ENCODE measurements at regions not wholly inside any gene's neighbourhood (a gene's known extent, or its start where the extent isn't known, plus 50 kb on each side); places are given as distances from the start of the nearest gene placed in this dataset.

DNA sequence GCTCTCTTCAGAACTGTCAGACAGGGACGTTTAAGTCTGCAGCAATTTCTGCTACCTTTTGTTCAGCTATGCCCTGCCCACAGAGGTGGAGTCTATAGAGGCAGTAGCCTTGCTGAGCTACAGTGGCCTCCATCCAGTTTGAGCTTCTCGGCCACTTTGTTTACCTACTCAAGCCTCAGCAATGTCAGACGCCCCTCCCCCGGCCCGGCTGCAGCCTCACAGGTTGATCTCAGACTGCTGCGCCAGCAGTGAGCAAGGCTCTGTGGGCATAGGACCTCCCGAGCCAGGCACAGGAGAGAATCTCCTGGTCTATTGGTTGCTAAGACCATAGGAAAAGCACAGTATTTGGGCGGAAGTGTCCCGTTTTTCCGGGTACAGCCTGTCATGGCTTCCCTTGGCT lies 89.9 kb upstream of the PDC start:
- no peak for DNase-seq

DNA sequence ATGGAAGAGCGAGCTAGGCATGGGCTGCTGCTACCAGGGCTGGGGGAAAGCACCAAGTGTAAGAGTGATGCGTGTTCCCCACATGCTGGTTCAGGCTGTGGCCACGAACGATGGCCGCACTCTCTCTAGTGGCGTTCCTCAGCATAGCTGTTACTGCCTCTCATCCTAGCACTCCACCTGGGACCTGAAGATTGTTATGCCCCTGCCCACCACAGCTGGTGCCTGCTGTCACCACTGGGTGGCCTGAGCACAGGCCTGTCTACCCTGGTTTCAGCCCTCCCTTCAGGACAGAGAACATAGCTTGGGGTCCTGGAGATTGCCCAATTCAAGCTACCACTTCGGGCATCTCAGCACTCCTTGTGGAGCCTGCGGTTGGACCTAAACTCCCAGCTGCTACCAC lies 80.1 kb upstream of the PDC start:
- no peak for DNase-seq

DNA sequence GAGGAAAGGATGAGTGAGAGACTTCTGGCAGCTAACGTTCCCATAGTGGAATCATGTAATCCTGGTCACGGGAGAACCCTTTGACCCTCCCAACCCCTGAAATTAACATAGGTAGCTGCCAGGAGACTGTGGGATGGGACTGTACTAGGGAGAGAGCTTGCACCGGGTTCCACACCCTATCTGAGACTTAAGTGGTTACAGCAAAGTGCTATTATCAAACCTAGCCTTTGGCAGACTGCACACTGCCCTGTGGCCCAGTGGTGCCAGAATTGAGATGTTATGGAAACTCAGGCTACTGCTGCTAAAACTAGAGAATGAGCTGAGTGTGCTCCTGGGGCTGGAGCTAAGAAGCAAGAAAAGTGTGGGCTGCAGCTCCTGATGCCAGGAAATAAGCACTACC lies 79.6 kb upstream of the PDC start:
- DNase-seq, result no peak

DNA sequence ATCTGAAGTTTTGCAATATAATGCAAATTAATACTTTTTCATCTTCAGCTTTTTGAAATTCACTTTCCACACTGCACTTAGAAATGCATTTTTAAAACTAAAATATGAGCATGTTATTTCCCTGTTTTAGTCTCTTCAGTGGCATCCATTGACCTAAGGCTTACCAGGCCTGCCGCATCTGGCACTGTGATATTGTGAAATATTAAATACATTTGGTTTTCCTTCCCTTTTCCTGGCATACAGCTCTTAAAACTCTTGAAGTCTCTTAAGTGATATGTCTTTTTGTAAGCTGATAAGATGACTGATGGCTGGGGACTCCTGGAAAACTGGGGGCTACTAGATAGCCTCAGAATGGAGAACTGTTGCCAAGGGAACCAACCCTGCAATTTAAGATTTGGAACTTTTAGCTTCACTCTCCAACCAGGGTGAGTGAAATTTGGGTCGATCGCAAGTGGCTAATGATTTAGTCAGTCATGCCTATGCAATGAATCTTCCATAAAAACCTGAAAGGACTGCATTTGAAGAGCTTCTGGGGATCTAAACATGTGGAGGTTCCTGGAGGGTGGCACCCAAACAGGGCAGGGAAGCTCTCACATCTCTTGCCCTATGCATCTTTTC lies 75.5 kb upstream of the PDC start:
- DNase-seq, result no peak

DNA sequence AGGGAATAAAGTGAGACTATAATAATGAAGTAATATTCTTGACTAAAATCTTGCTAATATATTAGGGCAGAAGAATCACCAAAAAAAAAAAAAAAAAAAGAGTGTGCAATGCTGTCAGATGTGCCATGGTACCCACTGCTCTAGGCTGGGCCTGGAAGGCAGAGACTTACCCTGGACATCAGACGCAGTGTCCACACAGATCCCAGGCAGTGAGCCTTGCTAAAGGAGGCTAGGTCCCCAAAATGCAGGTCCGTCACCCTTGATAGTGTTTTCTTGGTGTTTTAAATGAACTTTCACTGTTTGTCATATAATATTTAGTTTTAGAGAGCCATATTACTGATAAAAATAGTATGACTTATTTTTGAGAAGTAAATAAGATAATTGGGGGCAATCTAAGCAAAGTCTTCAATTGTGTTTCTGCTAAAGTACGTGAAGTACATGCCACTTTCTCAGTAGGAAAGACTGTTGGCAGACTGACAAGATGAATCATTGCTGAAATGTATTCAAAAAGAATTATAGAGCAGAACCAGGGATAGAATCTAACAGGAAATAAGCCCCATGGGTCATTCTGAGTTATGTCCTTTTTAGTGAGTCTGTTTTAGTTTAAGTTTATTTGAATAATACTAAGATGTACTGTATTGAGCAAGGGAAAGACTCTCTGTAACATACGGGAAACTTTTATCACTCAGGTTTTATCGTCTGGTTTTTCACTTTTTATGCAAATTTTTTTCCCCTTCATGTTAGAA lies 74.6 kb upstream of the PDC start:
- no peak for DNase-seq

DNA sequence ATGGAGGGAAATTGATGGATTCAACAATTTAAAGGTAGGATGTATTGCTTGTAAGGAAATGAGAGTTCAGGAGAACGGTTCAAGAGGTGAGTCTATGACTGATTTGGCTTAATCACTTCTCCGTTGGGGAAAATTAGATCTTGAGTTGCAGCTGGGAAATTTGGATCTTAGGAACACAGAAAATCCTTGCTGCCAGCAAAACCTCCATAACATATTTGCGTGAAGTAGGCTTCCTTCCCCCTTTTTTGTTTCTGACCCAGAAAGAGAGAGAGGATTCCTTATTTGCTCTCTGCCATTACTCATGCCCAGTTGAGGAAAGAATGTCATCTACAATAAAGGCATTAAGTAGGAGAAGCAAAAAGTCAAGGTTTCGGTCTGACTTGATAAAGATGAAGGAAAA lies 73.5 kb upstream of the PDC start:
- no peak for DNase-seq

DNA sequence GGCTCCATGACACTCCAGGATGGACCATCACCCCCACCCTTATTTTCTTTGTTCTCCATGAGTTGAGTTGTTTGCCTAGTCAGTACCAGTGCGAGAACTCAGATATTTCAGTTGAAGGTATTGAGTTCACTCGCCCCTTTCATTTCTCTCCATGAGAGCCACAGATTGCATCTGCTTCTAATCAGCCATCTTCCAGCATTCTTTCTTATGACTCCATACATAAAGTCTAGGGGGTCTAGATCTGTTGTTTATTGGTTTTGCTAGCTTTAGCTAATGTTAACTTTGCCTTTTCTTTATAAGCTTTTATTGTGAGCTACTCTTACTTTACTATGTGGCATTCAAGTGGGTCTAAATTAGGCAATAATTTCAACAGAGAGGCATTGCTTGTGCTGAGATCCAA lies 71.6 kb upstream of the PDC start:
- no peak for DNase-seq

DNA sequence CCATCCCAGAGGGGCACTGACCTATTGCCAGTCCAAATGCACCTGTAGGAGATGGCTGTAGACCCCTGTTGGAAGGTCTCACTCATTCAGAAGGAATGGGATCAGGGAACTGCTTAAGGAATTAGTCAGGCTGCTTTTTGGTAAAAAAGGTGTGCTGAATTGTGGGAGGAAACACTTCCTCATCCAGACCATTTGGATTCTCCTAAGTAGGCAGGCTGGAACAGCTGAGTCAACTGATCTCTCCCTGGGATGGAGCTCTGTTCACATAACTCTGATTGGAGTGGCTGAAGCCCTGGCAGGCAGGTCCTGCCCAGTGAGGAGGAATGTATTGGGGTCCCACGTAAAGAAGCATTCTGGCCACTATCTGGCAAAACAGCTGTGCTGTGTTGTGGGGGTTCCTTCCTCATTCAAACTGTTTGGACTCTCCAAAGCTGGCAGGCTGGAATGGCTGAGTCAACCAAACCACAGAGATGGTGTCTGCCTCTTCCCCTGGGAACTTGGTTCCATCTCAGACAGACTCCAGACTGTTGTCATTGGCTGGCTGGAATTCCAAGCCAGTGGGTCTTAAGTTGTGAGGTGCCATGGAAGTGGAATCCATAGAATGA lies 70.7 kb upstream of the PDC start:
- no peak for DNase-seq

DNA sequence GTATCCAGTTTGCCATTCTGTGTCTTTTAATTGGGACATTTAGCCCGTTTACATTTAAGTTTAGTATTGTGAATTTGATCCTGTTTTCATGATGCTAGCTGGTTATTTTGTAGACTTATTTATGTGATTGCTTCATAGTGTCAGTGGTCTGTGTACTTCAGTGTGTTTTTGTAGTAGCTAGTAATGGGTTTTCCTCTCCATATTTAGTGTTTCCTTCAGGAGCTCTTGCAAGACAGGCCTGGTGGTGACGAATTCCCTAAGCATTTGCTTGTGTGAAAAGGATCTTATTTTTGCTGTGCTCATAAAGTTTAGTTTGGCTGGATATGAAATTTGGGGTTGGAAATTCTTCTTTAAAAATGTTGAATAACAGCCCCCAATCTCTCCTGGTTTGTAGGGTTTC lies 69.2 kb upstream of the PDC start:
- DNase-seq, result no peak

DNA sequence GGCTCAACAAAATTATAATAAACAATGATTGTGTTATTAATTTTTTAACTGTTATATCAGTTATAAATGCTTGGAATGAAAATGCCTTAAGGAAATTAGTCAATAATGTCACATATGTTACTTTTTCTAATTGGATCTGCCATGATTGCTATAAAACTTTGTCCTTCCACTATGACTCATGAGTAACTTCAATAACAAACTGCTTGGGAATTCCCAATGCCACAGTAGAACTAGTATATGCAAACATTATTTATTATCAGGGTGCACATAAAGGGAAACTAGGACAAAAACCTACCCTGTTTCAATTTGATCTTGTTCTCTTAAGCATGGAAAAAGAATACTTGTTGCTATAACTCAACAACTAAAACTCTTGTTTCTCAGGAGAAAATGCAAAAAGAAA lies 59.1 kb upstream of the PDC start:
- DNase-seq, result no peak

DNA sequence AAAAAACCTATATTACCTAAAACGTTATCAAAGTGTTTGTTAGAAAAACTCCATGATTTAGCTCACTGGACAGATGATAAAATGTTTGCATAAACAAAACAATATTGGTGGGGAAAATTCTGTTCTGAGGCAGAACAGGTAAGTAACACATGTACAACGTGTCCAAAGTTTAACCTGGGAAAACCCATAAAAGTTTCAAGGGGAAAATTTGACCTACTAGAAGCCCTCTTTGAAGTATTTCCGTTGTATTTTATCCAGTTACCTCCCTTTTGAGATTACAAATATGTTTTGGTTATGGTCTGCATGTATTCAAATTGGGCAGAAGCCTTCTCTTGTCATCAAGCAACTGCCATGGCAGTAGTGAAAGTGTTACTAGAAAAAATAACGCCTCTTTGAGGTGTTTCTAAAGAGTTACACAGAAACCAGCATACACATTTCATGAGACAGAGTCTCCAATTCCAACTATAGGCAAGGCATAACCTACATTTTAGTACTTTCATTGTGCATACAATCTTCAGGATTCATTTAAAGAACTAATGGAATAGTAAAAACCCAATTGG lies 58.0 kb upstream of the PDC start:
- DNase-seq, result no peak

DNA sequence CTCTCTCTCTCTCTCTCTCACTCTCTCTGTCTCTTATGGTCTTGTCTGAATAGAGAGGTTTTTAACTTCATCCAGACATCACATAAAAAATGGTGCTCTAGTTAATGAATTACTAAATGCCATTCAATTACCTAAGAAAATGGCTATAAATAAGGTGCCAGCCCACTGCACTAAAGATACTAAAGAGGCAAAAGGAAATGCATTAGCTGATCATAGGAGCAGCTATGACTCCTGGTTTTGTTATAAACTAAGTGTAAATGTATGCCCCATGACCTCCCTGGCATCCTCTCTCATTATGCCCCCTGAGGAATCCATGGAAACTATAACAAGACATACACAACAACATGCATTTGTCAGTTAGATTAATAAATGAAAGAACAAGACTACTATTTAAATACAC lies 57.5 kb upstream of the PDC start:
- no peak for DNase-seq

DNA sequence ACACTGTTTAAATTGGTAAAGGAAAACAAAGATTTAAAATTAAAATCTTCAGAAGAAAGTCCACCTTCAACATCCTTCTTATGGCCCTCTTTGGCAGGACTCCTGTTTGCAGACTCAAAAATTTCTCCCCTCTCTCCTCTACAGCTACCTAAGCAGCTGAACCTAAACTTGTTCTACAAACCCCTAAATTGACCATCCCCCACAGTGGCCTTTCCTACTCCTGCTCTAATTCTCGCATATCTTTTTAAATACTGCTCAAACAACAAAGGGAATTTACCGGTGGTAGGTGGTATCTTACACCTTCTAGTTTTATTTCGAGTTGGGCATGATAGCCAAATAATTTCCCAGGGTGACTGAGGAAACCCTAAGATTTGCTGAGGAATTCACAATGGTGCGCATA lies 53.5 kb upstream of the PDC start:
- no peak for DNase-seq

DNA sequence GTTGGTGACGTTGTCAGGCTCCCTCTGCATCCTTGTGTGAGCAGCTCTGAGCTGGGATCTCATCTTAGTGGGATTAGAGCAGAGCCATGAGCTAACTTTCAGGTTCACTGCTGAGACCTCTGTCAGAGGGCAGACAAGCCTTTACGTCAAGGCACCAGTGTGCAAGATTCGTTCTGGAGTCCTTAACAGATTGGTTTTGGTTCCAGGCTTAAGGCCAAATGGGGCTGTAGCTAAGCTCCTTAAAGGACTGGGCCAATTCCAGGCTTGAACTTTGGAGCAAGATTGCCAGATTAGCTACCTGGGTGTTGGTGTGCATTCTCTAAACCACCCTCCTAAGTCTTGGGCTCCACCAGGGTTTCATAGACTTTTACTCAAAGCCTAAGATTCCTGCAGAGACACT lies 52.6 kb upstream of the PDC start:
- DNase-seq, result no peak

DNA sequence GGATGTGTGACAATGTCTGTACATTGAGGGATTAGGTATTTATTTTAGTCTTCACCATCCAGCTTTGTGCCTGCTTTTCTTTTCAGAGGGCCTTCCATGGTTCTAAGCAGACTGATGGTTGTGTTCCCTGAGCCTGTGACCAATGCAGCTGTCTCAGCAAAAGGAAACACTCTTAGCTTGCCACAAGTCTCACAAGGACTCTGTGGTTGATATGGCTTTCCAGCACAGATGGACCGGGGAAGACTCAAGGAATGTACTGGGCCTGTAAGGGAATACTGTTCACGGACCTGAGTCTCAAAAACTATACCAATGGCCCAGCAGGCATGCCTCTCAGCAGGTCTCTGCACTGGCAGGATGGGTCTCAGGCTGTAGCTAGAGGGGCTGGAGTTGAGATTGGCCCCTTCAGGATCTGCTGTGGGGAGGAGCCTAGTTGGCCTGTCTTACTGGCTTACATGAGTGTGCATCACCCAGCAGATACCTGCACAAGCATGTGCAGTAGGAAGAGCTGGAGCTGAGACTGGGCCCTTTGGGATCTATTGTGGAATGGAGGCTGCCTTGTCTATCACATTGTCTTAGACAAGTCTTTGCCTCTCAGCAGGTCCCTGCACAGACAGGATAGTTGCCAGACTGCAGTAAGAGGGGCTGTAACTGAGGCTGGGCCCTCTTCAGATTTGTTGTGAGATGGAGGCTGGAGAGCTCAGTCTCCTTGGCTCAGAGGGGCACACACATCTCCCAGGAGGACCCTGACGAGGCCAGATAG lies 52.0 kb upstream of the PDC start:
- no peak for DNase-seq

DNA sequence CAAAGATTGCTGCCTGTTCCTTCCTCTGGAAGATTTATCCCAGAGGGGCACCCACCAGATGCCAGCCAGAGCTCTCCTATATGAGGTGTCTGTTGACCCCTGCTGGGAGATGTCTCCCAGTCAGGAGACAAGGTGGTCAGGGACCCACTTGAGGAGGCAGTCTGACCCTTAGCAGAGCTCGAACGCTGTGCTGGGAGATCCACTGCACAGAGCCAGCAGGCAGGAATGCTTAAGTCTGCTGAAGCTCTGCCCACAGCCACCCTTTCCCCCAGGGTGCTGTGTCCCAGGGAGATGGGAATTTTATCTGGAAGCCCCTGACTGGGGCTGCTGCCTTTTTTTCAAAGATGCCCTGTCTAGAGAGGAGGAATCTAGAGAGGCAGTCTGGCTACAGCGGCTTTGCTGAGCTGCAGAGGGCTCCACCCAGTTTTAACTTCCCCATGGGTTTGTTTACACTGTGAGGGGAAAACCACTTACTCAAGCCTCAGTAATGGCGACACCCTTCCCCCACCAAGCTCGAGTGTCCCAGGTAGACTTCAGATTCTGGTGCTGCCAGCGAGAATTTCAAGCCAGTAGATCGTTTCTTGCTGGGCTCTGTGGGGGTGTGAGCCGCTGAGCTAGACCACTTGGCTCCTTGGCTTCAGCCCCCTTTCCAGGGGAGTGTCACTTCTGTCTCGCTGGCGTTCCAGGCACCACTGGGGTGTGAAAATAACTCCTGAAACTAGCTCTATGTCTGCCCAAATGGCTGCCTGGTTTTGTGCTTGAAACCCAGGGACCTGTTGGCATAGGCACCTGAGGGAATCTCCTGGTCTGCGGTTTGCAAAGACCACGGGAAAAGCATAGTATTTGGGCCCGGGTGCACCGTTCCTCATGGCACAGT lies 51.1 kb upstream of the PDC start:
- no peak for DNase-seq
